Psoas muscle (tissue), 7 donors: ENCODE measurements at regions not wholly inside any gene's neighbourhood (a gene's known extent, or its start where the extent isn't known, plus 50 kb on each side); places are given as distances from the start of the nearest gene placed in this dataset.

ENCODE experiments used
- ATAC-seq, 4 donors: fragments of 200-7000 bp; cut with Tn5 transposase; one replicate each; pipeline ENCODE4 v1.9.1; 2020; ENCODE audit warnings: moderate library complexity in 3 of 4, mild to moderate bottlenecking in 2 of 4
- DNase-seq, 2 donors: peaks; one replicate each; pipeline ENCODE4 v3.0.0-alpha.2; 2020
- H3K27ac ChIP-seq: fragments of 200-600 bp; one replicate; pipeline ENCODE4 v1.8.0; 2022
- H3K27me3 ChIP-seq, 3 donors: fragments of 200-600 bp in 1 of 3; one replicate each; pipeline versions ENCODE4 v1.6.1 to v1.8.0; 2013 to 2022; ENCODE audit warnings: low read length in 2 of 3, mild to moderate bottlenecking in 2 of 3, moderate library complexity in 1 of 3; ENCODE audit not compliant: insufficient read depth in 3 of 3
- H3K36me3 ChIP-seq, 2 donors: fragments of 200-600 bp in 1 of 2; one replicate each; pipeline versions ENCODE4 v1.6.1 to v1.8.0; 2013 to 2022; ENCODE audit warnings: low read depth in 1 of 2, mild to moderate bottlenecking in 1 of 2, moderate library complexity in 1 of 2; ENCODE audit not compliant: insufficient read depth in 1 of 2
- H3K4me1 ChIP-seq: fragments of 200-600 bp; one replicate; pipeline ENCODE4 v1.8.0; 2022
- H3K4me3 ChIP-seq: fragments of 200-600 bp; one replicate; pipeline ENCODE4 v1.8.0; 2022; ENCODE audit warnings: mild to moderate bottlenecking
- H3K9me3 ChIP-seq: fragments of 200-600 bp; one replicate; pipeline ENCODE4 v1.8.0; 2022
- WGBS, 3 donors: extraction: QIAGEN DNeasy Blood & Tissue Kit; methylation state at CpG; one replicate each; pipeline versions ENCODE4 v1.1.6 to v1.1.7; 2013; 5-methylcytosine and 5-hydroxymethylcytosine counted together
- intact Hi-C, 2 donors: fragments of 100-400 bp; cut with DNase I; formaldehyde crosslinking; loops; one replicate each; pipeline versions ENCODE4 v1.11.0 to v1.14.2; 2022
- TF ChIP-seq, protein P1 (sequence below): fragments of 200-600 bp; IDR thresholded peaks from one replicate; pipeline ENCODE4 v1.8.0; 2022; ENCODE audit warnings: antibody characterized with exemption
- donor health status: healthy with polysubstance abuse.
- donor health status: DM: no; HTN: no; CAD: no; lungs with moderate emphysema.
- donor health status: Bipolar disorder and iron deficiency.
- donor health status: healthy.
- donor health status: DM: yes; HTN: yes; CAD: no.
- donor health status: DM: no; HTN: no; CAD: no.
- donor health status: DM: yes; HTN: yes; CAD: no.

DNA sequence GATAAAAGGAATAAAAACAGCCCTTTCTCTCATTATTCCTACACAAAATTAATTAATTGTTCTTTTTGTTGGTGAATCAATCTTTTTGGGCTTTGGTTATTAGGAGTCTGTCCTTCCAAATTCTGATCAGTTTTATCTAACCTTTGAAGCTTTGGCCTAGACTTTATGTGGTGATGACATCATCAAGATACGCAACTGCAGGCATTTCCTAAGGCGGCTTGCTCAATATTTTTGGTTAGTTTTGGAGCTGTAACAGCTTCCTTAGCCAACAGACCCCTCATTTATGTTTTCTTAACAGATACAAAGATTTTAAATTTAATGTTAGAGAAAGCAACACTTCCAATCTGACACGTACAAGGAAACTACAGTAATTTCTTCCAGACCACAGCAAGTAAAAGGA is 87.8 kb upstream of the PDE3A start:
- H3K27me3 ChIP-seq: no peaks in the 10 kb centered on the region
- no peak overlapping the region for H3K27ac ChIP-seq
- WGBS, 3 donors: 76 to 87% (median 87%) methylated on average over 3 of the region's 3 CpGs

DNA sequence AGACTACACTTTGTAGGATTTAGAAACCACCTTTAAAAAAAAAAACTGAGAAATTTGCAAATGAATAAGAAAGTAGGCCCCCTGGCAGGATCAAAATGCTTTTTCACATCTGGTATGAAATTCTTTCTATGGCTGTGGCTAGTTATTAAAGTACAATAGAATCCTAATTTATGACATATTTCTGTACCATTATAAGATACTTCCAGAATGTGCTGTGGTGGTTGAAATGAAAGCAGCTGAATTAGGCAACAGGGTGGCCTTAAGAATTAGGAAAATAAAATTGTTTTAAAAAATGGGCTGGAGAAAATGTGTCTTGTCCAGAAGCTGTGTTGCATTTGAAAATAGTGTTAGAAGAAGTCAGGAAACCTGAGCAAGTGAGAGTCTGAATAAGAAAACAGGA is 85.9 kb upstream of the PDE3A start:
- ATAC-seq: no peak
- Histone ChIP-seq H3K27me3 (no peaks in the 10 kb centered on the region), H3K36me3 (no peaks in the 10 kb centered on the region), H3K4me1 (no peaks in the 10 kb centered on the region), H3K27ac (no peak overlapping the region), H3K4me3 (no peak overlapping the region), H3K9me3 (no peaks in the 10 kb centered on the region)
- no peak for DNase-seq
- intact Hi-C loops: no loop called here
- TF ChIP-seq, protein P1, sequence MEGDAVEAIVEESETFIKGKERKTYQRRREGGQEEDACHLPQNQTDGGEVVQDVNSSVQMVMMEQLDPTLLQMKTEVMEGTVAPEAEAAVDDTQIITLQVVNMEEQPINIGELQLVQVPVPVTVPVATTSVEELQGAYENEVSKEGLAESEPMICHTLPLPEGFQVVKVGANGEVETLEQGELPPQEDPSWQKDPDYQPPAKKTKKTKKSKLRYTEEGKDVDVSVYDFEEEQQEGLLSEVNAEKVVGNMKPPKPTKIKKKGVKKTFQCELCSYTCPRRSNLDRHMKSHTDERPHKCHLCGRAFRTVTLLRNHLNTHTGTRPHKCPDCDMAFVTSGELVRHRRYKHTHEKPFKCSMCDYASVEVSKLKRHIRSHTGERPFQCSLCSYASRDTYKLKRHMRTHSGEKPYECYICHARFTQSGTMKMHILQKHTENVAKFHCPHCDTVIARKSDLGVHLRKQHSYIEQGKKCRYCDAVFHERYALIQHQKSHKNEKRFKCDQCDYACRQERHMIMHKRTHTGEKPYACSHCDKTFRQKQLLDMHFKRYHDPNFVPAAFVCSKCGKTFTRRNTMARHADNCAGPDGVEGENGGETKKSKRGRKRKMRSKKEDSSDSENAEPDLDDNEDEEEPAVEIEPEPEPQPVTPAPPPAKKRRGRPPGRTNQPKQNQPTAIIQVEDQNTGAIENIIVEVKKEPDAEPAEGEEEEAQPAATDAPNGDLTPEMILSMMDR: no peak

More for the DNA sequence above, 87.8 kb upstream of the PDE3A start:
- Histone ChIP-seq H3K4me3 (no peak overlapping the region), H3K36me3 (no peaks in the 10 kb centered on the region), H3K4me1 (no peaks in the 10 kb centered on the region), H3K9me3 (no peaks in the 10 kb centered on the region)
- no peak for ATAC-seq
- no peak for DNase-seq
- intact Hi-C loops: no loop called here
- TF ChIP-seq, protein P1: no peak

DNA sequence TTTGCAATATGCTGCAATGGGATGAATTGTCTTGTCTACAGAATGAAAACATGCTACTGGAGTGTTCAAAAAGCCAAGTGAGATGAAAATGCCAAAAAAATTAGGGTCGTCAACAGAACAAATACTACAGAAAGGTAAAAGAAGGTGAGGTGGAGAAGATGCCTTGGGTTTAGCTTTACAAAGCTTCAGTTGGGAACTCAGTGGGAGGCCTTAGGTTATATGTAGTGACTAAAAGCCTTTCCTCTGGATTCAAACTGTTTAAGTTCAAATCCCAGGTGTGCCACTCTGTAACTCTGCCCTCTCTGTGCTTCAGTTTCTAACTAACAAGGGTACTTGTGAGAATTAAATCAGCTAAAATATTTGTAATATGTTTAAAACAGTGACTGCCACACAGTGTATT is 84.9 kb upstream of the PDE3A start:
- H3K4me3 ChIP-seq: no peak overlapping the region

DNA sequence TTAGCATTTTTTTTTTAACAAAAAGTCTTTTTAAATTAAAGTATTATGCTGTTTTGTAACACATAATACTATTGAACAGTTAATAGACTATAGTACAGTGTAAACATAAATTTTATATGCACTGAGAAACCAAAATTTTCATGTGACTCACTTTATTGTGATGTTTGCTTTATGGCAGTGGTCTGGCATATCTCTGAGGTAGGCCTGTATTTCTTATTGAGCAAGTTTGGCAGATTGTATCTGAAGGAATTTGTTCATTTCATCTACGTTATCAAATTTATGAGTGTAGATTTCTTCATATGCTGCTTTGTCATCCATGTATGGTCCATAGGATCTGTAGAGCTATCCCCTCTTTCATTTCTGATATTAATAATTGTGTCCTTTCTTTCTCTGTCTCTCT is 78.8 kb upstream of the PDE3A start:
- Histone ChIP-seq H3K4me1 (no peaks in the 10 kb centered on the region), H3K4me3 (no peak overlapping the region), H3K36me3 (no peaks in the 10 kb centered on the region), H3K27ac (no peak overlapping the region), H3K9me3 (no peaks in the 10 kb centered on the region), H3K27me3 (no peaks in the 10 kb centered on the region)
- TF ChIP-seq, protein P1: no peak
- intact Hi-C loops: no loop called here
- DNase-seq: no peak
- 76 to 89% (median 85%) methylated on average over 1 of the region's 1 CpG for WGBS, 3 donors
- no peak for ATAC-seq

More for the DNA sequence above, 84.9 kb upstream of the PDE3A start:
- WGBS, 3 donors: 92 to 97% (median 93%) methylated on average over 1 of the region's 1 CpG
- TF ChIP-seq, protein P1: no peak
- Histone ChIP-seq H3K27ac (no peak overlapping the region), H3K36me3 (no peaks in the 10 kb centered on the region), H3K9me3 (no peaks in the 10 kb centered on the region), H3K4me1 (no peaks in the 10 kb centered on the region), H3K27me3 (no peaks in the 10 kb centered on the region)
- DNase-seq (no peak), ATAC-seq (no peak)
- intact Hi-C loops: no loop called here

DNA sequence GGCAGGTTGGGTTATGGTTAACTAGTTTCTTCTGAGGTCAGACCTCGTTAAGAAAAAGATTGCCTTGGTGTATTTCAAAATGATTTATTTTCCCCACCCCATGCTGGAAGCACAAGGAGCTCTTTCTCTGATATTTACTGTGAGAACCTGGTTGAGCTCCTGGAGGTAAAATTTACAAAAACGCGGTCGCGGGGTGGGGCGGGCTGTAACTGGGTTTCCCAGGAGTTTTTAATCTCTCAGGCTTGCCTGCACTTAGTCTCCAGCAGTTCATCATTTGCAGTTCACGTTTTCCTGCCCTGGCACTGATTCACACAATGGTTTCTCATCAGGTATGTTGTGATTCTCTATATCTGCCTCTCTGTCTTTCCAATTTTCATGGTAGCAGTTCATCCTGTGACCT is 67.9 kb upstream of the PDE3A start:
- TF ChIP-seq, protein P1: no peak
- Histone ChIP-seq H3K4me1 (no peaks in the 10 kb centered on the region), H3K9me3 (peaks cover 7% of the 10 kb centered on the region), H3K4me3 (no peak overlapping the region), H3K27me3 (no peaks in the 10 kb centered on the region), H3K36me3 (no peaks in the 10 kb centered on the region), H3K27ac (no peak overlapping the region)
- WGBS, 3 donors: 75 to 80% (median 75%) methylated on average over 7 of the region's 7 CpGs
- intact Hi-C loops: no loop called here
- no peak for DNase-seq
- no peak for ATAC-seq
